ENCODE measurements at regions not wholly inside any gene's neighbourhood (a gene's known extent, or its start where the extent isn't known, plus 50 kb on each side); places are given as distances from the start of the nearest gene placed in this dataset.

- FAIRE-seq (no peak), DNase-seq (ENCODE audit: insufficient read length, low spot score) (no peak)
Measured at GRCh38 chr2:145067549-145068030, 547.7 kb upstream of the ZEB2 start.

GRCh38 chr2:145066856-145067548 lies 547.1 kb upstream of the ZEB2 start:
- no peak for FAIRE-seq

GRCh38 chr2:145066151-145066661 lies 546.3 kb upstream of the ZEB2 start:
- DNase-seq (ENCODE audit: insufficient read length, low spot score) (no peak), FAIRE-seq (no peak)

More at GRCh38 chr2:145066856-145067548, 547.1 kb upstream of the ZEB2 start:
- DNase-seq (ENCODE audit: insufficient read length, low spot score) = no peak

- no peak for DNase-seq (ENCODE audit: insufficient read length, low spot score)
Measured at GRCh38 chr2:145065342-145065741, 545.4 kb upstream of the ZEB2 start.

GRCh38 chr2:145064511-145064910 lies 544.6 kb upstream of the ZEB2 start:
- FAIRE-seq = no peak
- DNase-seq (ENCODE audit: insufficient read length, low spot score) = no peak

More at GRCh38 chr2:145065342-145065741, 545.4 kb upstream of the ZEB2 start:
- FAIRE-seq = no peak

- DNase-seq (ENCODE audit: insufficient read length, low spot score) = no peak
- no peak for FAIRE-seq
Measured at GRCh38 chr2:145060876-145061275, 541.0 kb upstream of the ZEB2 start.

- FAIRE-seq = no peak
- no peak for DNase-seq (ENCODE audit: insufficient read length, low spot score)
Measured at GRCh38 chr2:145059914-145060313, 540.0 kb upstream of the ZEB2 start.

- FAIRE-seq (no peak), DNase-seq (ENCODE audit: insufficient read length, low spot score) (no peak)
Measured at GRCh38 chr2:145059343-145059742, 539.4 kb upstream of the ZEB2 start.

- FAIRE-seq (no peak), DNase-seq (ENCODE audit: insufficient read length, low spot score) (no peak)
Measured at GRCh38 chr2:145058457-145058856, 538.5 kb upstream of the ZEB2 start.

- no peak for DNase-seq (ENCODE audit: insufficient read length, low spot score)
- no peak for FAIRE-seq
Measured at GRCh38 chr2:145055651-145056050, 535.7 kb upstream of the ZEB2 start.

- DNase-seq (ENCODE audit: insufficient read length, low spot score) (no peak), FAIRE-seq (no peak)
Measured at GRCh38 chr2:145050134-145050533, 530.2 kb upstream of the ZEB2 start.

GRCh38 chr2:145049475-145049874 lies 529.6 kb upstream of the ZEB2 start:
- DNase-seq (ENCODE audit: insufficient read length, low spot score) (no peak), FAIRE-seq (no peak)

GRCh38 chr2:145047554-145047953 lies 527.6 kb upstream of the ZEB2 start:
- no peak for DNase-seq (ENCODE audit: insufficient read length, low spot score)
- FAIRE-seq = no peak

GRCh38 chr2:145044491-145044890 lies 524.6 kb upstream of the ZEB2 start:
- FAIRE-seq (no peak), DNase-seq (ENCODE audit: insufficient read length, low spot score) (no peak)

GRCh38 chr2:145043399-145043834 lies 523.5 kb upstream of the ZEB2 start:
- FAIRE-seq (no peak), DNase-seq (ENCODE audit: insufficient read length, low spot score) (no peak)

- DNase-seq (ENCODE audit: insufficient read length, low spot score) = no peak
- no peak for FAIRE-seq
Measured at GRCh38 chr2:145041706-145042105, 521.8 kb upstream of the ZEB2 start.

GRCh38 chr2:145040433-145040832 lies 520.5 kb upstream of the ZEB2 start:
- DNase-seq (ENCODE audit: insufficient read length, low spot score) = no peak
- FAIRE-seq = no peak

GRCh38 chr2:145038041-145038525 lies 518.2 kb upstream of the ZEB2 start:
- FAIRE-seq = no peak
- no peak for DNase-seq (ENCODE audit: insufficient read length, low spot score)

GRCh38 chr2:145036421-145037011 lies 516.6 kb upstream of the ZEB2 start:
- FAIRE-seq (no peak), DNase-seq (ENCODE audit: insufficient read length, low spot score) (no peak)

- DNase-seq (ENCODE audit: insufficient read length, low spot score) (no peak), FAIRE-seq (no peak)
Measured at GRCh38 chr2:145034511-145034910, 514.6 kb upstream of the ZEB2 start.

- FAIRE-seq (no peak), DNase-seq (ENCODE audit: insufficient read length, low spot score) (no peak)
Measured at GRCh38 chr2:145033438-145033837, 513.5 kb upstream of the ZEB2 start.

- DNase-seq (ENCODE audit: insufficient read length, low spot score) (no peak), FAIRE-seq (no peak)
Measured at GRCh38 chr2:145032791-145033190, 512.9 kb upstream of the ZEB2 start.

All from HTR-8/SVneo (cell line).